ENCODE measurements at regions not wholly inside any gene's neighbourhood (a gene's known extent, or its start where the extent isn't known, plus 50 kb on each side); places are given as distances from the start of the nearest gene placed in this dataset.

DNA sequence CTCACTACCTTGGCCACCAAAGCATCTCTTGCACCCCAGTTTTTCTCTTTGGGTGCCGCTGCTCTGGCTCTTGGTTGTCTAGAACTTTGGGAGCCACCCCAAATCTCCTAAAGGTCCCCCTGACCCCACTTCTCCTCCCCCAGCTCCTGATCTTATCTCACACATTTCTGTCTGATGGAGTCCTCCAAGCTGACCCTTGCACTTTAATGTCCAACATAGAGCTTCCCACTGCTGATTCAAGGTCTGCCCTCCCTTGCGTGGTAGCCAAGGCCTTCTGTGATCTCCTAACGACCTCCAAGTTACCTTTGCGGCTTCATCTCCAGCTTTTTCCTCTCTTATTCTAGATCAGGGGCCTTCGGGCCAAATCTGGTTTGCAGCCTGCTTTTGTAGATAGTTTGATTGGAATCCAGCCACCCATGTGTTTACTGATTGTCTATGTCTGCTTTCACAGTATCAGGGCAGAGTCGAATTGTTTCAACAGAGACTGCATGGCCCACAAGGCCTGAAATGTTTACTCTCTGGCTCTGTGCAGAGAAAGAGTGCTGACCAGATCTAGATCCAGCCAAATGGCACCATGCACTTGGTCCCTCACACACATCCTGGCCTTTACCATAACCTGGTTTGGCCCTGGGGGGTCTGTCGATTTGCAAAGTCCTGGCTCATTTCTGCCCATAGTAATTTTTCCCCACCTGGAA lies 168.6 kb downstream of the HAPSTR1 start:
- POLR2A ChIA-PET: no interaction called here
- H3K4me3 Mint-ChIP-seq: no peak overlapping the region
- no peak for DNase-seq
- peaks cover 7% of the 10 kb centered on the region for H3K27me3 Mint-ChIP-seq
- CTCF ChIA-PET: interaction anchor here (2.2 kb wide), 1 partner anchor 12 kb away, joined by 8 read pairs; no protein-coding TSS in a partner anchor
- no peak overlapping the region for H3K27ac Mint-ChIP-seq
- no peaks in the 10 kb centered on the region for H3K9me3 Mint-ChIP-seq
- no peaks in the 10 kb centered on the region for H3K36me3 Mint-ChIP-seq
- H3K4me1 Mint-ChIP-seq (ENCODE audit: low read depth): no peaks in the 10 kb centered on the region
- intact Hi-C loops (cut with micrococcal nuclease): no loop called here

DNA sequence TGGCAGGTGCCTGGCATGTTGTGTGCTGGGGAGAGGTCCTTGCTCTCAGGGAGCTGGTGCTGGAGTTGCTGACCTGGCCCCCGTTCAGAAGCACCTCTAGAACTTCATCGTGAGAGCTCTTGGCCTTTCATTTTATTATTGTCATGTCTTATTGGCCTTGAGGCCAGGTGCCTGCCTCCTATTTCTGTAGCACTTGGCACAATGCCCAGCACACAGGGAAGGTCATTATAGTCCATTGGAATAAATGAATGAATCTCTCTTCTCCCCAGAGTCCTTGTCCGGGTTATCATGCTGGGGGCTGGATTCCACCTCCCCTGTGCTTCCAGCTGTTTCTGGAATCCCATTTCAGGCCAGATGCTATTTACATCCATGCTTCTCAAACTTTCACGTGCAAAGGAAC lies 169.2 kb downstream of the HAPSTR1 start:
- Mint-ChIP-seq H3K27me3 (peaks cover 7% of the 10 kb centered on the region), H3K4me1 (ENCODE audit: low read depth) (no peaks in the 10 kb centered on the region), H3K27ac (no peak overlapping the region), H3K4me3 (no peak overlapping the region), H3K9me3 (no peaks in the 10 kb centered on the region), H3K36me3 (no peaks in the 10 kb centered on the region)
- intact Hi-C loops (cut with micrococcal nuclease): no loop called here
- CTCF ChIA-PET: no interaction called here
- DNase-seq: no peak
- POLR2A ChIA-PET: no interaction called here

DNA sequence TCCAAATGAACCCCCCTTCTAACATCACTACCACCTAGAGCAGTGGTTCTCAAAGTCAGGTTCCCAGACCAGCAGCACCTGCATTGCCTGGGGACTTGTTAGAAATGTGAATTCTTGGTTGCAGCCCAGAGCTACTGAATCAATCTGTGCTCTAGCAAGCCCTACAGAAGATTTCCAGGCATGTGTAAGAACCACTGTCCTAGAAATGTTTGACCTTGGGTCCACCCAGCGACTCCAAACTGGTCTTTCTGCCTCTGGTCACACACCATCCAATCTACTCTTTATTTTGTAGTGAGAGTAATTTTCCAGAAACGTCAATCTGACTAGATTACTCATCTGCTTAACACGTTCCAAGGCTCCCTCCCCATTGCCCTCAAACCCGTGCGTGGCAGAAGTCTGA lies 169.9 kb downstream of the HAPSTR1 start:
- CTCF ChIA-PET: no interaction called here
- no peak overlapping the region for H3K4me3 Mint-ChIP-seq

DNA sequence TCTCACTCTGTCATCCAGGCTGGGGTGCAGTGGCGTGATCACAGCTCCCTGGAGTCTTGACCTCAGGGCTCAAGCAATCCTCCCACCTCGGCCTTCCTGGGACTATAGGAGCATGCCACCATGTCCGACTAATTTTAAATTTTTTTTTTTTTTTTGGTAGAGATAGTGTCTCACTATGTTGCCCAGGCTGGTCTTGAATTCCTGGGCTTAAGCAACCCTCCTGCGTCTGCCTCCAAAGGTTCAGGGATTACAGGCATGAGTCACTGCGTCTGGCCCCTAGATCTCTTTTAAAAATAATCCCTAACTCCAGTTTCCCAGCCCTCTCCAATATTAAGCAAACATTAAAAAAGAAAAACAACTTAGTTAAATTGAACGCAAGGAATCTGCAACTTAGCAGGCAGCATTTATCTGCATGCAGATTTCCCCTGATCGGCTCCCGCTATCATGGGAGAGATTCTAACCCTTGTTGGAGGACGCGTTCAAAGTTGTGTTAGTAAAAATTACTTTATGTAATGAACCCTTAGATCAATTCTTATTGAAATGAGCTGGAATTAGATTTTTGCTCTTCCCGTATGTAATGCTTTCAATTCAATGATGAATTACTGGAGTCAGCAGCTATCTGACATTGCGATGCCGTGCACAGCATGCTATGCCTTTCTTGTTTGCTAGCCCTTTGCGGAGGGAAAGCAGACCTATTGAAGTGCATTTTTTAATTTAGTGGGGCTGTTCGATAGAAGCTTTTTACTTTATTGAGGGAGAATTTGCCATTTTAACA lies 171.7 kb downstream of the HAPSTR1 start:
- CTCF ChIA-PET: no interaction called here
- no peaks in the 10 kb centered on the region for H3K9me3 Mint-ChIP-seq
- H3K36me3 Mint-ChIP-seq: no peaks in the 10 kb centered on the region
- no peak overlapping the region for H3K4me3 Mint-ChIP-seq
- intact Hi-C loops (cut with micrococcal nuclease): no loop called here
- POLR2A ChIA-PET: no interaction called here
- H3K27me3 Mint-ChIP-seq: peaks cover 5% of the 10 kb centered on the region
- H3K27ac Mint-ChIP-seq: no peak overlapping the region
- DNase-seq: no peak
- no peaks in the 10 kb centered on the region for H3K4me1 Mint-ChIP-seq (ENCODE audit: low read depth)

More for the DNA sequence above, 169.9 kb downstream of the HAPSTR1 start:
- intact Hi-C loops (cut with micrococcal nuclease): no loop called here
- no peak for DNase-seq
- no peaks in the 10 kb centered on the region for H3K9me3 Mint-ChIP-seq
- H3K4me1 Mint-ChIP-seq (ENCODE audit: low read depth): no peaks in the 10 kb centered on the region
- H3K27me3 Mint-ChIP-seq: peaks cover 5% of the 10 kb centered on the region
- H3K36me3 Mint-ChIP-seq: no peaks in the 10 kb centered on the region
- POLR2A ChIA-PET: no interaction called here
- no peak overlapping the region for H3K27ac Mint-ChIP-seq

DNA sequence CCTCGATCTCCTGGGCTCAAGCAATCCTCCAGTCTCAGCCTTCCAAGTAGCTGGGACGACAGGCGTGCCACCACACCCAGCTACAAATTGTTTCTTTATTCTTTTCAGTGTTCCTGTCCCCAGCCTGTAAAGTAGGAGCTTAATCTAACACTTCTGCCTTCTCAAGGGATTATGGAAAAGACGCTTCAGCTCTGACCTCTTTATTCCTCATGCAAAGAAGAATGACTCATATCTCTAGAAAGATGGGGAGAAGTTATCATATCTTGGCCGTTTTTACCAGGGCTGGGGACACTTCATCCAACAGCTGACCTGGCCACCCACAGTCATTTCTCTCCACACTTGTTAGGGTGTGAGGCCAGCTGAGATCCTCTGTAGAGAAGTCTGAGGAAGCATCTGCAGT lies 172.6 kb downstream of the HAPSTR1 start:
- Mint-ChIP-seq H3K27ac (no peak overlapping the region), H3K36me3 (no peaks in the 10 kb centered on the region), H3K9me3 (no peaks in the 10 kb centered on the region), H3K27me3 (no peaks in the 10 kb centered on the region), H3K4me1 (ENCODE audit: low read depth) (no peaks in the 10 kb centered on the region), H3K4me3 (no peak overlapping the region)
- DNase-seq: no peak
- ChIA-PET POLR2A (no interaction called here), CTCF (interaction anchor here (0.6 kb wide), 1 partner anchor 828 kb away, joined by 3 read pairs; no protein-coding TSS in a partner anchor)
- intact Hi-C loops (cut with micrococcal nuclease): no loop called here

DNA sequence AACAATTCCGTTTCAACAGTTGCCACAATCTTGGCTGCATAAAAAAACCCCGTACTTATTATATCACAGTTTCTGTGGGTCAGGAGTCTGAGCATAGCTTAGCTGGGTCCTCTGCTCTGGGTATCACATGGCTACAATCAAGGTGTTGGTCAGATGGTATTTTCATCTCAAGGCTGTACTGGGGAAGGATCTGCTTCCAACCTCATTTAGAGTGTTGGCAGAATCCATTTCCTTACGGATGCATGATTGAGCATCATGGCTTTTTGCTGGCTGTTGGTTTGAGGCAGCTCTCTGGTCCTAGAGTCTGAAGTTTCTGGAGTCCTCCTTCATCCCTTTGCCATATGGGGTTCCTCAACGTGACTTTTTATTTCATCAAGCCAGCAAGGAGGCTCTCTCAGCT lies 177.0 kb downstream of the HAPSTR1 start:
- H3K27ac Mint-ChIP-seq: no peak overlapping the region
- intact Hi-C loops (cut with micrococcal nuclease): no loop called here
- no peak overlapping the region for H3K4me3 Mint-ChIP-seq
- H3K36me3 Mint-ChIP-seq: no peaks in the 10 kb centered on the region
- DNase-seq: no peak
- H3K4me1 Mint-ChIP-seq (ENCODE audit: low read depth): no peaks in the 10 kb centered on the region
- H3K27me3 Mint-ChIP-seq: no peaks in the 10 kb centered on the region
- POLR2A ChIA-PET: no interaction called here
- CTCF ChIA-PET: no interaction called here
- H3K9me3 Mint-ChIP-seq: no peaks in the 10 kb centered on the region

DNA sequence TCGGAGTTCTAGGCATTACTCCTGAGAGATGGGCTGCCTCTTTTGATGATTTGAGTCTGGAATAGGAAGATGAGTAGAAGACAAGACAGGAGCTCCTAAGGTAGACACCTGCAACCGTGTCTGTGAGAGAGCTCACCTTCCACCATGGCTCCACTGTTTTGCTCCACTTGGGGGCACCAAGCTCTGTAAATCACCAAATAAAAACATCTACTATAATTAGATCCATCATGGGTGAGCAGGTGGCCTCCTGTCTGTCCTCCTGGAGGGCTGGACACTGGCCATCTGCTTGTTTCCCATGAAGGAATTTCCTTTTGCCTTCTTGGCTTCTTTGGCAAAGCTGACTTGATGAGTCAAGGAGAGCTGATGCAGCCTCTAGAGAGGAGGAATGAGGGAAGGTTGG lies 179.0 kb downstream of the HAPSTR1 start:
- Mint-ChIP-seq H3K27ac (no peak overlapping the region), H3K27me3 (no peaks in the 10 kb centered on the region), H3K4me3 (no peak overlapping the region), H3K4me1 (ENCODE audit: low read depth) (no peaks in the 10 kb centered on the region), H3K9me3 (no peaks in the 10 kb centered on the region), H3K36me3 (no peaks in the 10 kb centered on the region)
- intact Hi-C loops (cut with micrococcal nuclease): no loop called here
- ChIA-PET CTCF (no interaction called here), POLR2A (no interaction called here)
- no peak for DNase-seq

DNA sequence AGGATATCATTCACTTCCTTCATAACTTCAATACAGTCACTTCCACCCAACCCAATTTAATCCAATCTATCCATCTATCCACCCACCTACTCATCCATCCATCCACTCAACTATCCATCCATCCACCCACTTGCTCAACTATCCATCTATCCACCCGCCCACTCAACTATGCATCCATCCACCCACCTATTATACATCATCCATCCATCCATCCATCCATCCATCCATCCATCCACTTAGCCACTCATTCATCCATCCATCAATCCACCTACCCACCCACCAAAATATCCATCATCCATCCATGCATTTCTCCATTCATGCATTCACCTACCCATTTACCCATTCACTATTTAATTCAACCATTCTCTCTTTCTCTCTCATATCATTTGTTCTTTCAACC lies 179.5 kb downstream of the HAPSTR1 start:
- ChIA-PET POLR2A (no interaction called here), CTCF (interaction anchor here (1.9 kb wide), 1 partner anchor 12 kb away, joined by 8 read pairs; no protein-coding TSS in a partner anchor)
- Mint-ChIP-seq H3K27ac (no peak overlapping the region), H3K36me3 (no peaks in the 10 kb centered on the region), H3K4me3 (no peak overlapping the region), H3K27me3 (no peaks in the 10 kb centered on the region), H3K4me1 (ENCODE audit: low read depth) (no peaks in the 10 kb centered on the region), H3K9me3 (no peaks in the 10 kb centered on the region)
- no peak for DNase-seq
- intact Hi-C loops (cut with micrococcal nuclease): no loop called here

DNA sequence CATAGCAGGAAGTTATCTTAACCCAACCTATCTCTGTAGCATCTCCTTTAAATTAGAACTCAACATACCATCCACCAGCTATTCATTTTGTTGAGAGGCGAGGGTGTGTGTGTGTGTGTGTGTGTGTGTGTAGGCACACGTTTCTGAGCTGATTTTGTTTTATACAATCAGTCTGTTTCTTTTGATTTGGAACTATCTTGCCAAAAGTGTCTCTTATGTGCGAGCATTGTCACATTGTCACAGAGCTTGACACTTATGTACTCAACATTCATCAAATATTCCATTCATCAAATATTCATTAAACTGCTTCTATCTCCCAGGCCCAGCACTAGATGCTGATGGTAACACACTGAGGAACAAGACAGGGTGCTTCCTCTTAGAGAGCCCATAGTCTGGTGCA lies 180.4 kb downstream of the HAPSTR1 start:
- Mint-ChIP-seq H3K4me1 (ENCODE audit: low read depth) (no peaks in the 10 kb centered on the region), H3K27ac (no peak overlapping the region), H3K36me3 (no peaks in the 10 kb centered on the region), H3K4me3 (no peak overlapping the region), H3K9me3 (no peaks in the 10 kb centered on the region), H3K27me3 (peaks cover 1% of the 10 kb centered on the region)
- intact Hi-C loops (cut with micrococcal nuclease): no loop called here
- POLR2A ChIA-PET: no interaction called here
- no peak for DNase-seq
- CTCF ChIA-PET: interaction anchor here (1.9 kb wide), 1 partner anchor 13 kb away, joined by 8 read pairs; no protein-coding TSS in a partner anchor

DNA sequence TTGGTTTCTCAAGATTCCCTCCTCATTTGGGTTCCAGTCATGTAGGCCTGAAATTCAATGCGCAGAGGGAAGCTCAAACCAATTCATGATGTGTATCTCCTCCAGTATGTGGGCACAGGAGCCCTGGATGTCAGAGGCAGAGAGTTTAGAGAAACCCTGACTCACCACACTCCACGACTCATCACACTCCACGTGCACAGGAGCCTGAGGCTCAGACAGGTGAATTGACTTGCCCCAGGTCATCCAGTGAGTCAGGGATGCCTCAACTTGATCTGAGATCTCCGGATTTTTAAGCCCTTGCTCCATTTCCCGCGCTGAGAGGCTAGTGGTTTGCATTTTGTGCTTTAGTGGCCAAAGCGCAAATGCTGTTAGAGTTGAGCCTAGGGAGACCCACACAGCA lies 183.9 kb downstream of the HAPSTR1 start:
- H3K4me1 Mint-ChIP-seq (ENCODE audit: low read depth): no peaks in the 10 kb centered on the region
- ChIA-PET POLR2A (no interaction called here), CTCF (no interaction called here)
- no peaks in the 10 kb centered on the region for H3K9me3 Mint-ChIP-seq
- peak; percentile 8 for DNase-seq
- intact Hi-C loops (cut with micrococcal nuclease): no loop called here
- H3K27ac Mint-ChIP-seq: no peak overlapping the region
- peaks cover 1% of the 10 kb centered on the region for H3K27me3 Mint-ChIP-seq
- no peak overlapping the region for H3K4me3 Mint-ChIP-seq
- no peaks in the 10 kb centered on the region for H3K36me3 Mint-ChIP-seq

DNA sequence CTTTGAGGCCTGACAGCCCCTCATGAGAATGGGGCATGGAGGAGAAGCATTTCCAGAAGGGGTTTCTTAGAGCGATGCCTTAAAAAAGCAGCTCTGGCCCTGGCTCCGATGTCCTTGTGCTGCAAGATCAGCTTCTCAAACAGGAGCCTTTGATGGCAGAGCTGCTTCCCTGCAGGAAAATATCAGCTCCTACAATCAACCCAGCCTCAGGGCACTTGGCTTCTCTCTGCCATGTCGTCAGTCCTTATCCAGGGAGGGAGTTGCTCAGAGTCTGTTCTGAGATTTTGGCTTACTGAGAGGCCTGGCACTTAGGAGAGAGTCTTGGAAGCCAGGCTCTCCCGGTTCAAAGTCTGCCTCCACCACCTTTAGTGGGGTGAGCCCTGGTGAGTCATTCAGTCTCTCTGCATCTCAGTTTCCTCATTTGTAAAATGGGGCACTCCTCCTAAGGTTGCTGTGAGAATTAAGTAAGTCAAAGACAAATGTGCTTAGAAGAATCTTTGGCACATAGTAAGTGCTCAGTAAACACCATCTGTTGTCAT lies 184.4 kb downstream of the HAPSTR1 start:
- no peak for DNase-seq
- Mint-ChIP-seq H3K27ac (no peak overlapping the region), H3K36me3 (no peaks in the 10 kb centered on the region), H3K27me3 (peaks cover 1% of the 10 kb centered on the region), H3K9me3 (no peaks in the 10 kb centered on the region), H3K4me3 (no peak overlapping the region), H3K4me1 (ENCODE audit: low read depth) (no peaks in the 10 kb centered on the region)
- ChIA-PET CTCF (no interaction called here), POLR2A (no interaction called here)
- intact Hi-C loops (cut with micrococcal nuclease): no loop called here

DNA sequence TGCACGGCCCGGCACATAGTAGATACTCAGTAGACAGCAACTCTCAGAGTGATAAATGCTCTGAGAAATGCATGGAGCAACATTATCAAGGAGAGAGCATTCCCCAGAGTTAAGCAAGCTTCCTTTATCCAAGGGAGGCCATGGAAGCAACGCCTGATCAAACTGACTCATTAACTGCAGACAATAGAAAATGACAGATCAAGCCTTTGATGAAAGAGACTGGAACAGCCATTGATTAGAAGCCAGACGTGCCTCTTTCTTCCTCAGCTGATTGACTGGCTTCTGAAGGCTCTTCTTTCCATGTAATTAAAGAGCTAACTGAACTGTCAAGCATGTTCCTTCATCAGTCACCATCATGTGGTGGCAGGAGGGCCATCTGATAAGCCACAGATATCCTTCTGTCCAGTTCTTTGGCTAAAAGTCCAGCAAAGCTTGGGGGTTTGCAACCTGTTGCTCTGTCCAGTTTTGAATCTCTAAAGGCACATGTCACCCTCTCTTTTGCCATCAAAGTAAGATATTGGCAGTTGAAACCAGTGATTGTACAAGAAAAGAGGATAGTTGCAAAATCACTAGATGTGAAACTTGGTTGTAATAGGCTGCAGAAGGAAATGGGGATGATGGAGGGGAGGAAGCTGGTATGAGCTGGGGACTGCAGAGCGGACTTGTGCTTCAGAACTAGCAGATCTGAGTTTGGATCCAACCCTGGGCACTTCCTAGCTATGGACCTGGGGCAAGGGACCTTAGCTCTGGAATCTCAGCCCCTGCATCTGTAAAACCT lies 188.0 kb downstream of the HAPSTR1 start:
- DNase-seq: no peak
- ChIA-PET CTCF (no interaction called here), POLR2A (no interaction called here)
- Mint-ChIP-seq H3K4me3 (no peak overlapping the region), H3K27me3 (peaks cover 1% of the 10 kb centered on the region), H3K36me3 (no peaks in the 10 kb centered on the region), H3K27ac (no peak overlapping the region), H3K9me3 (no peaks in the 10 kb centered on the region), H3K4me1 (ENCODE audit: low read depth) (no peaks in the 10 kb centered on the region)
- intact Hi-C loops (cut with micrococcal nuclease): no loop called here
